ENCODE measurements at regions not wholly inside any gene's neighbourhood (a gene's known extent, or its start where the extent isn't known, plus 50 kb on each side); places are given as distances from the start of the nearest gene placed in this dataset.

DNA sequence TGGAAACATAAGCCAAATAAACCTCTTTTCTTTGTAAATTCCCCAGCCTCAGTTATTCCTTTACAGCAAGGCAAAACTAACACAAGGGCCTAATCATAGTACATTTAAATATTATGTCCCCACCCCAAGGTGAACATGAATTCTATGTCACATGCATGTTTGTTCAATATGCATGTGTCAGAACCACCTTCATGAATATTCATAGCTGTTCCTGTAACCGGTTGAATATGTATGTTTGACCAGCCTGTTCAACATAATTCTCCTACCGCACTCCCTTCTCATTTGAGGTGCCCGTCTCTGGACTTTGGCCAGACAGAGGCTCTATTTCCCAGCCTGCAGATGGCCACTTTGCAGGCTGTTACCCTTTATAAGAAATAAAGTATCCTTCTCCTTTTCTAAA is 769.4 kb upstream of the SLITRK1 start:
- 59% methylated on average over 3 of the region's 3 CpGs for WGBS (ENCODE audit: insufficient coverage, insufficient replicate concordance, low lambda C conversion rate, missing lambda C conversion rate)
- H3K27ac ChIP-seq (ENCODE audit: control insufficient read depth, insufficient read depth): no peak overlapping the region
- ChIA-PET CTCF (no interaction called here), POLR2A (no interaction called here), RAD21 (ENCODE audit: unreplicated experiment) (no interaction called here), SMC1A (ENCODE audit: uncharacterized antibody, unreplicated experiment) (no interaction called here)
- no peaks in the 10 kb centered on the region for H3K36me3 ChIP-seq (ENCODE audit: control insufficient read depth in 2 of 2, insufficient read depth in 2 of 2, low read length in 1 of 2)
- H3K9ac ChIP-seq (ENCODE audit: control insufficient read depth, insufficient read depth, low read length): no peak overlapping the region
- in situ Hi-C loops (cut with MboI) (no loop called here), intact Hi-C loops (cut with micrococcal nuclease; ENCODE audit: unreplicated experiment) (no loop called here)
- no peaks in the 10 kb centered on the region for H3K4me1 ChIP-seq (ENCODE audit: control insufficient read depth, insufficient read depth, low read length)
- no peak overlapping the region for H3K4me3 ChIP-seq
- no peak overlapping the region for H2AFZ ChIP-seq (ENCODE audit: control insufficient read depth, low read depth, low read length)
- TF ChIP-seq, protein P1, sequence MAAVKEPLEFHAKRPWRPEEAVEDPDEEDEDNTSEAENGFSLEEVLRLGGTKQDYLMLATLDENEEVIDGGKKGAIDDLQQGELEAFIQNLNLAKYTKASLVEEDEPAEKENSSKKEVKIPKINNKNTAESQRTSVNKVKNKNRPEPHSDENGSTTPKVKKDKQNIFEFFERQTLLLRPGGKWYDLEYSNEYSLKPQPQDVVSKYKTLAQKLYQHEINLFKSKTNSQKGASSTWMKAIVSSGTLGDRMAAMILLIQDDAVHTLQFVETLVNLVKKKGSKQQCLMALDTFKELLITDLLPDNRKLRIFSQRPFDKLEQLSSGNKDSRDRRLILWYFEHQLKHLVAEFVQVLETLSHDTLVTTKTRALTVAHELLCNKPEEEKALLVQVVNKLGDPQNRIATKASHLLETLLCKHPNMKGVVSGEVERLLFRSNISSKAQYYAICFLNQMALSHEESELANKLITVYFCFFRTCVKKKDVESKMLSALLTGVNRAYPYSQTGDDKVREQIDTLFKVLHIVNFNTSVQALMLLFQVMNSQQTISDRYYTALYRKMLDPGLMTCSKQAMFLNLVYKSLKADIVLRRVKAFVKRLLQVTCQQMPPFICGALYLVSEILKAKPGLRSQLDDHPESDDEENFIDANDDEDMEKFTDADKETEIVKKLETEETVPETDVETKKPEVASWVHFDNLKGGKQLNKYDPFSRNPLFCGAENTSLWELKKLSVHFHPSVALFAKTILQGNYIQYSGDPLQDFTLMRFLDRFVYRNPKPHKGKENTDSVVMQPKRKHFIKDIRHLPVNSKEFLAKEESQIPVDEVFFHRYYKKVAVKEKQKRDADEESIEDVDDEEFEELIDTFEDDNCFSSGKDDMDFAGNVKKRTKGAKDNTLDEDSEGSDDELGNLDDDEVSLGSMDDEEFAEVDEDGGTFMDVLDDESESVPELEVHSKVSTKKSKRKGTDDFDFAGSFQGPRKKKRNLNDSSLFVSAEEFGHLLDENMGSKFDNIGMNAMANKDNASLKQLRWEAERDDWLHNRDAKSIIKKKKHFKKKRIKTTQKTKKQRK (IDR thresholded peaks at IDR 0.05; ENCODE audit: low read depth, low read length): no peak
- no peak for TF ChIP-seq PAX5 (IDR thresholded peaks at IDR 0.05; ENCODE audit: borderline replicate concordance, low read depth, low read length)
- TF ChIP-seq DPF2 (IDR thresholded peaks at IDR 0.05): no peak
- TF ChIP-seq, protein P2, sequence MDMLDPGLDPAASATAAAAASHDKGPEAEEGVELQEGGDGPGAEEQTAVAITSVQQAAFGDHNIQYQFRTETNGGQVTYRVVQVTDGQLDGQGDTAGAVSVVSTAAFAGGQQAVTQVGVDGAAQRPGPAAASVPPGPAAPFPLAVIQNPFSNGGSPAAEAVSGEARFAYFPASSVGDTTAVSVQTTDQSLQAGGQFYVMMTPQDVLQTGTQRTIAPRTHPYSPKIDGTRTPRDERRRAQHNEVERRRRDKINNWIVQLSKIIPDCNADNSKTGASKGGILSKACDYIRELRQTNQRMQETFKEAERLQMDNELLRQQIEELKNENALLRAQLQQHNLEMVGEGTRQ (IDR thresholded peaks at IDR 0.05; ENCODE audit: borderline replicate concordance, low read depth, low read length): no peak
- TF ChIP-seq MEF2A (IDR thresholded peaks at IDR 0.05; ENCODE audit: insufficient read depth, low read depth, low read length): no peak
- no peak for TF ChIP-seq MYC (IDR thresholded peaks at IDR 0.05; ENCODE audit: insufficient read depth, insufficient read length, insufficient replicate concordance, low read length, severe bottlenecking)
- no peak for TF ChIP-seq SREBF1 (IDR thresholded peaks at IDR 0.05; ENCODE audit: low read length)
- no peak for TF ChIP-seq RAD51 (IDR thresholded peaks at IDR 0.05)
- TF ChIP-seq CHD4 (IDR thresholded peaks at IDR 0.05): no peak
- TF ChIP-seq, protein P3, sequence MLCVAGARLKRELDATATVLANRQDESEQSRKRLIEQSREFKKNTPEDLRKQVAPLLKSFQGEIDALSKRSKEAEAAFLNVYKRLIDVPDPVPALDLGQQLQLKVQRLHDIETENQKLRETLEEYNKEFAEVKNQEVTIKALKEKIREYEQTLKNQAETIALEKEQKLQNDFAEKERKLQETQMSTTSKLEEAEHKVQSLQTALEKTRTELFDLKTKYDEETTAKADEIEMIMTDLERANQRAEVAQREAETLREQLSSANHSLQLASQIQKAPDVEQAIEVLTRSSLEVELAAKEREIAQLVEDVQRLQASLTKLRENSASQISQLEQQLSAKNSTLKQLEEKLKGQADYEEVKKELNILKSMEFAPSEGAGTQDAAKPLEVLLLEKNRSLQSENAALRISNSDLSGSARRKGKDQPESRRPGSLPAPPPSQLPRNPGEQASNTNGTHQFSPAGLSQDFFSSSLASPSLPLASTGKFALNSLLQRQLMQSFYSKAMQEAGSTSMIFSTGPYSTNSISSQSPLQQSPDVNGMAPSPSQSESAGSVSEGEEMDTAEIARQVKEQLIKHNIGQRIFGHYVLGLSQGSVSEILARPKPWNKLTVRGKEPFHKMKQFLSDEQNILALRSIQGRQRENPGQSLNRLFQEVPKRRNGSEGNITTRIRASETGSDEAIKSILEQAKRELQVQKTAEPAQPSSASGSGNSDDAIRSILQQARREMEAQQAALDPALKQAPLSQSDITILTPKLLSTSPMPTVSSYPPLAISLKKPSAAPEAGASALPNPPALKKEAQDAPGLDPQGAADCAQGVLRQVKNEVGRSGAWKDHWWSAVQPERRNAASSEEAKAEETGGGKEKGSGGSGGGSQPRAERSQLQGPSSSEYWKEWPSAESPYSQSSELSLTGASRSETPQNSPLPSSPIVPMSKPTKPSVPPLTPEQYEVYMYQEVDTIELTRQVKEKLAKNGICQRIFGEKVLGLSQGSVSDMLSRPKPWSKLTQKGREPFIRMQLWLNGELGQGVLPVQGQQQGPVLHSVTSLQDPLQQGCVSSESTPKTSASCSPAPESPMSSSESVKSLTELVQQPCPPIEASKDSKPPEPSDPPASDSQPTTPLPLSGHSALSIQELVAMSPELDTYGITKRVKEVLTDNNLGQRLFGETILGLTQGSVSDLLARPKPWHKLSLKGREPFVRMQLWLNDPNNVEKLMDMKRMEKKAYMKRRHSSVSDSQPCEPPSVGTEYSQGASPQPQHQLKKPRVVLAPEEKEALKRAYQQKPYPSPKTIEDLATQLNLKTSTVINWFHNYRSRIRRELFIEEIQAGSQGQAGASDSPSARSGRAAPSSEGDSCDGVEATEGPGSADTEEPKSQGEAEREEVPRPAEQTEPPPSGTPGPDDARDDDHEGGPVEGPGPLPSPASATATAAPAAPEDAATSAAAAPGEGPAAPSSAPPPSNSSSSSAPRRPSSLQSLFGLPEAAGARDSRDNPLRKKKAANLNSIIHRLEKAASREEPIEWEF (IDR thresholded peaks at IDR 0.05; ENCODE audit: insufficient replicate concordance, low read depth, low read length): no peak
- TF ChIP-seq SUPT20H (IDR thresholded peaks at IDR 0.05; ENCODE audit: borderline replicate concordance, control insufficient read depth, low read depth, low read length): no peak
- TF ChIP-seq, protein P4, sequence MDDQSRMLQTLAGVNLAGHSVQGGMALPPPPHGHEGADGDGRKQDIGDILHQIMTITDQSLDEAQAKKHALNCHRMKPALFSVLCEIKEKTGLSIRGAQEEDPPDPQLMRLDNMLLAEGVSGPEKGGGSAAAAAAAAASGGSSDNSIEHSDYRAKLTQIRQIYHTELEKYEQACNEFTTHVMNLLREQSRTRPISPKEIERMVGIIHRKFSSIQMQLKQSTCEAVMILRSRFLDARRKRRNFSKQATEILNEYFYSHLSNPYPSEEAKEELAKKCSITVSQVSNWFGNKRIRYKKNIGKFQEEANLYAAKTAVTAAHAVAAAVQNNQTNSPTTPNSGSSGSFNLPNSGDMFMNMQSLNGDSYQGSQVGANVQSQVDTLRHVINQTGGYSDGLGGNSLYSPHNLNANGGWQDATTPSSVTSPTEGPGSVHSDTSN (IDR thresholded peaks at IDR 0.05; ENCODE audit: insufficient replicate concordance, low read depth, low read length): no peak
- TF ChIP-seq ZNF217 (IDR thresholded peaks at IDR 0.05): no peak
- H4K20me1 ChIP-seq (ENCODE audit: control insufficient read depth, insufficient read depth): no peaks in the 10 kb centered on the region
- BruUV-seq (replicated peaks): no TSS peak
- no peak overlapping the region for H3K4me2 ChIP-seq (ENCODE audit: control insufficient read depth, insufficient read depth)
- no peaks in the 10 kb centered on the region for H3K79me2 ChIP-seq (ENCODE audit: control insufficient read depth, insufficient read depth, low read length)
- H3K27me3 ChIP-seq (replicated peaks in 1 of 2; ENCODE audit: control insufficient read depth in 2 of 2, insufficient read depth in 2 of 2, low read length in 1 of 2): no peaks in the 10 kb centered on the region
- no peak for ATAC-seq
- no peaks in the 10 kb centered on the region for H3K9me3 ChIP-seq (replicated peaks; ENCODE audit: control insufficient read depth, insufficient read depth, low read length)
- DNase-seq (ENCODE audit: low read depth, low spot score): no peak
- FAIRE-seq: no peak
